ENCODE measurements at regions not wholly inside any gene's neighbourhood (a gene's known extent, or its start where the extent isn't known, plus 50 kb on each side); places are given as distances from the start of the nearest gene placed in this dataset.

- no peak for DNase-seq (ENCODE audit: low read depth)
These were observed 218.3 kb downstream of the TBXT start for GRCh38 chr6:165949324-165949723.

GRCh38 chr6:165944002-165944466 is 223.6 kb downstream of the TBXT start:
- DNase-seq (ENCODE audit: low read depth): no peak

DNA sequence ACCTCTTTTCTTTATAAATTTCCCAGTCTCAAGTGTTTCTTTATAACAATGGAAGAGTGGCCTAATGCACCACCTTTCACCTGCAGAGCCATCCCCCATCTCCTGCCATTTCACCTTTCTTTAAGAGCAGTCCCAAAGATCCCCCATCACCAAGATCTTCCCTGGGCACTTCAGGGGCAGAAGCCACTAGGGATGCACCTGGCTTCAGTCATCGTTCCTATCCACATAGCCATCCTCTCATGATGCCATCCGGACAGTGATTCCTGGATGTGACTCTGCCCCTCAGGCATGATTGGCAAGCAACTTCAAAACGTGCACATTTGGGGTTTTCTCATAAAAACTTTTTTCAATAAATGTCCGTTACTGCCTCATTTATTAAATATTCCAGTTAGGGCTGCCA is 225.9 kb downstream of the TBXT start:
- no peak for DNase-seq (ENCODE audit: low read depth)

DNA sequence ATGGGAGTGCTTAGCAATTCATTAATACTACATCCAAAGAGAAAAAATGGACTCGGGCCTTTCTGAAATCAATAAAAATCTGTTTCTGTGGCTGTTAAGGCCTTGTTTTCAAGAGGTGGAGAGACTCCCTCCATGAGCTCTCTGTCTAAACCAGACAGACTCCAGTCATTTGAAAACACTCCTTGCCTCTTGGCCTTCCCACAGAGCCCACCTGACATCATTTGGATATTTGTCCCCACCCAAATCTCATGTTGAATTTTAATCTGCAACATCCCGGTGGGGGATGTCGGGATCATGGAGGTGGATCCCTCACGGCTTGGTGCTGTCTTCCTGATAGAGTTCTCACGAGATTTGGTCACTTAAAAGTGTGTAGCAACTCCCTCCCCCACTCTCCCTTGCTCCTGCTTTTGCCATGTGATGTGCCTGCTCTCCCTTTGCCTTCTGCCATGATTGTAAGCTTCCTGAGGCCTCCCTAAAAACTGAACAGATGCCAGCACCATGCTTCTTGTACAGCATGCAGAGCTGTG is 226.3 kb downstream of the TBXT start:
- DNase-seq (ENCODE audit: low read depth): no peak

DNA sequence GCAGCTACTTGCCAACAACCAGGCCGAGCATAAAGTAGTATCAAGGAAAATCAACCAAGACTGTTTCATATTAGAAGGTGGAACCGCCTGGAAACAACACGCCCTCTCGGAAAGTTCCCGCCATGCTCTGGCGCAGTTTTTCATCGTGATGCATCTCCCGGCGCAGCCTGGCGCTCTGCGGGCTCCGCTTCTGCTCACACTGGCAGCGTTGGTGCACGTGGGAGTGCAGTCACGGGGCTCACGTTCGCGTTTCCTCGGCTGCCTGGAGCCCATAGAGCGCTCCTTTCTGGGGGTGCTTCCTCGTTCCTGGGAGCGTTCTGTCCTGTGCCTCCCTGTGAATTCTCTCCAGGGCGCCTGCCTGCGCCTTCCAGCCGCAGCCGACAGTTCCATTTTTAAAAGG is 227.3 kb downstream of the TBXT start:
- no peak for DNase-seq (ENCODE audit: low read depth)

DNA sequence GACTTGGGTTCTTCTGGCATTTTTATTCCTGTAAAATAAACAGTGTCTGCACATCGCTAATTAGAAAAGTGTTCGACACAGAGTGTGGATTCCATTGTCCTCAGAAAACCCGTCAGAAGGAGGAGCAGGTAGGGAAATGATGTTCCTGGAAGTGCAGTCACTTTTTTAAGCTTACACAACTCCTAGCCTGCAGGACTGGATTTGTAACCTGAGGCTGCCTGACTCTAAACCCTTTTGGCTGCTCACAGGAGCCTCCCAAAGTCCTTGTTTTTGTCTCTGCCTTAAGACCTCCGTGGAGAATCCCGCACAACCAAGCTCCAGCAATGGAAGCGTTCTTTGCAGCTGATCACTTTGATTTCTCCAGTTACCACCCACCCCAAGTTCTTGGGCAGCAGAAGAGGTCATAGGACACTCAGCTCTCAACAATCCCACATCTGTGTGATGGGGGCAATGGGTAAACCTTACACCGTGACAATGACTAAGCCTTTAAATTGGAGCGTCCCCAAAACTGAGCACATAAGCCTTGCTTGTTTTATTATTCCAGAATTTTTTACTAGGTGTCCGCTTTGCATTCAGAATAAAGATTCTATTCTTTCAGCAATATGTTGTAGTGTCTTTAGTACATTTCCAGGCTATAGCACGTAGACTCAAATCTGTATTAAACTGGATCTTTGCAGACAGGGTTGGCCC is 227.9 kb downstream of the TBXT start:
- DNase-seq (ENCODE audit: low read depth): no peak

DNA sequence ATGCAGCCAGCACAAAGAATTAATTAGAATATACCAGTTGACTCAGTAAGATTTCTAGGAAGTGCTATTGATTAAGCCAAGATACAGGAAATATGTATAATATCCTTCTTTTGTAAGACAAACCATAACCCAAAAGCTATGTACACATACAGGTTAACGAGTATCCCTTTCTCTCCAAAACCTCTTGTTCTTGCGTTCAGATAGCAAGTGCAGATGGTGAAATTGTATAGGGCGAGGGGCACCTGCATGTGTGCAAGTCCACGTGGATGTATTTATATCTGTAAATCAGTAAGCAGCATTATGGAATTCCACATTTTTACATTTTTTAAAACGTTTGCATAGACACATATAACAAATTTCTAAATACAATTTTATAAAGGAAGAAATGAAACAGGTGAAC is 228.6 kb downstream of the TBXT start:
- DNase-seq (ENCODE audit: low read depth): no peak

DNA sequence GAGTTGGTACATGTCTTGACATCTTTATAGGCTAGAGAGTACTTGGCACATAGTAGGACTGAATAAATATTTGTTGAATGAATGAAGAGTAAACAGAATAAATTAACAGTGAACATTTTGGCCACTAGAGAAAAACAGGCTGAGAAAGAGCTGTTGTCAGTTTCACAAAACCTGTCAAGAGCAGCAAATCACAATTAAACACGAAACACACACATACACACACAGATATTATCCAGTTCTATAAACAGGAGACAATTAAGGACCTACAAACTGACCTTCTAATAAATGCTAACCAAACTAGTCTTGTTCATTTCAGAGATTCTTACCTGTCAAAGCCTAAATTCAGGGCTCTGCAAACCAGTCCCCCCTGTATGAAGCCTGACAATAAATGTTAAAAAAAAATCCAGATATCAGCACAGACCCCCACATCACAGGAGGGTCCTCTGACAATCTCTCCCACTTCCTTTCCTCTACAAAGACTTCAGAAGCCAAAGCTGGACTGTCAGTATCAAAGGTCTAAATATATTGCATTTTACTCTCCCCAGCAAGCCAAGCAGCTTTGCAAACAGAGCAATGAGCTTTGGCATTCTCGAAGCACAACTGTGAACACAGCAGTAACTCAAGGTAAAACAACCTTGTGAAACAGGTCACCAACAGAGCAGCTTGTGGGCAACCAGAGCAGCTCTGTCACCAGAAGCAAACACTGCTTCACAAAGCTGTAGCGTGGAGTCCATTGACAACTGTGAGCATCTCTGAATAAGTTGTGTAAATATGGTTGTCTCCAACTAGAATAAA is 229.9 kb downstream of the TBXT start:
- no peak for DNase-seq (ENCODE audit: low read depth)

GRCh38 chr6:165936660-165937059 is 231.0 kb downstream of the TBXT start:
- no peak for DNase-seq (ENCODE audit: low read depth)

DNA sequence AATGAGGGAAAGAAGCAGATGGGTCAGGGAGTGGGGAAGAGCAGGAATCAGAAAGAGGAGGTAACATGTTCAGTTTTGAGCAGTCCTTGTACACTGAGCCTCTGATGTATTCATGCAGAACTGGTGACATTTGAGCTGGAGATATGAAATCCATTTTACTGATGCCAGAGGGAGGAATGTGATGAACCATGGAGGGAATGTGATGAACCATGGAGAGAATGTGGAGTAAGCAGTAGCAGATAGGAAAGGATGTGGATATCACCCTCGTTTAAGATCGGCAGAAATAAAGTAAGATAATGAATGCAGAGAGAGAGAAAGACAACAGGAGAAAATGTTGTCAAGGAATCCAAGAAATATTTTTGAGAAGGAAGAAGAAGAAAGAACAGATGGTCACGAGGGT is 231.6 kb downstream of the TBXT start:
- no peak for DNase-seq (ENCODE audit: low read depth)

DNA sequence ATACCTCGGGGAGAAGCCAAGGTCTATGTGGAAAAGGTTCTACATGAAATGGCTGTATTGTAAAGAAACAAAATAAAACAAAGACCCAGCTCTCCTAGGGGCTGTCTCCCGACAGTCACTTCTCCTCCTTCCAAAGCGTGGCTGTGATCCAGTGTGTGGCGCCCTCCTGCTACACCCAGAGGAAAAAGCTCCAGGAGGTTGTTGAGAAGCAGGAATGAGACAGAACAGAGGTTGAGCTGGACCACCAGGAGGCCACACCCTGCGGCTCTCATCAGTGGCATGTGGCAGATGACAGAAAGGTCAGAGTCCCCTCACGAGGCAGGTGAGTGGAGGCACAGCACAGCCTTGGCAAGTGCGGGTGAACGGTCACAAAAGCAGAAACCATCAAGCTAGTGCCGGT is 236.0 kb downstream of the TBXT start:
- no peak for DNase-seq (ENCODE audit: low read depth)

DNA sequence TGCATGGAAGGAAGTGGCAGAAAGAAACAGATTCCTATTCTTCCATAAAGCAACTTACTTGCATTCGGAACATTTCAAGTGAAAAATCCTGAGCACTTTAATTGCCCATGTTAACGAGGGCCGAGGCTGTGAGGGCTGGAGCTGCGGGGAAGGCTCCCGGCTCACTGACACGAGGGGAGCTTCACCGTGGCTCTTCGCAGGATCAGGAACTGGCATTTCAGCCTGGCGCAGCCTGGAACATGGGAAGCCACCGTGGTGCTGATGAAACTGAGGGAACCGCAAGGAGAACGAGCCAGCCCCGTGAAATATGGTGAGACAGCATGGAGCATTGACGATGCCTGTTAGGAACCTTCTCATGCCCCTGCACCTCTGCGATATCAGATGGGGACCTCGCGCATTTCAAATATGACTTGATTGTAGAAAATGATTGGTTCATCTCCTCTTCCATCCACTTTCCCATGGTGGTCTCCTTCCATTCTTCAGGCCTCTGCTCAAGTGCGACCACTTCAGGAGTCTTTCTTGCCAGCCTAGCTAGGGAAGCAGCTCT is 236.9 kb downstream of the TBXT start:
- no peak for DNase-seq (ENCODE audit: low read depth)

GRCh38 chr6:165929607-165930006 is 238.0 kb downstream of the TBXT start:
- no peak for DNase-seq (ENCODE audit: low read depth)

- no peak for DNase-seq (ENCODE audit: low read depth)
These were observed 241.3 kb downstream of the TBXT start for GRCh38 chr6:165926378-165926777.

DNA sequence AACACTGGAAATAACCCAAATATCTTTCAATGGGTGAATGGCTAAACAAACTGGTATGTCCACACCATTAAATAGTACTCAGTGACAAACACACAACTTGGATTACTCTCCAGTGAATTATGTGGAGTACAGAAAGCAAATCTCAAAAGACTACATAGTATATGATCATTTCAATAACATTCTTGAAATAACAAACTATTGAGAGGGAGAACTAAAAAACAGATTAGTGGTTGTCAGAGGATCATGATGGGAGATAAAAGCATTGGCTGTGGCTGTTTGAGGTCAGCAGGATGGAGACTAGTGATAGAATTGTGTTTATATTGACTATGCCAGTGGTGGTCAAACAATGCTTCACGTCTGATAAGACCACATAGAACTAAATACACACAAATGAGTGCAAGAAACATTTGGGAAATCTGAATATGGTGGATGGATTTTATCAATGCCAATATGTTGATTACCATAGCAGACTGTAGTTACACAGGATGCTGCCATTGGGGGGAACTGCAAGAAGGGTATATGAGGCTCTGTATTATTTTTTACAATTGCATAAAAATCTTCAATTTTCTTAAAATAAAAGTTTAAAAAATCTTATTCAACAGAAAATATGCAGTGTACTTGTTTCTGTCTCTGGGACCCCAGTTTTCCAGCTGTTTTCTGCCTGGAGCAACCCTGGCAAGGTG is 242.0 kb downstream of the TBXT start:
- no peak for DNase-seq (ENCODE audit: low read depth)

DNA sequence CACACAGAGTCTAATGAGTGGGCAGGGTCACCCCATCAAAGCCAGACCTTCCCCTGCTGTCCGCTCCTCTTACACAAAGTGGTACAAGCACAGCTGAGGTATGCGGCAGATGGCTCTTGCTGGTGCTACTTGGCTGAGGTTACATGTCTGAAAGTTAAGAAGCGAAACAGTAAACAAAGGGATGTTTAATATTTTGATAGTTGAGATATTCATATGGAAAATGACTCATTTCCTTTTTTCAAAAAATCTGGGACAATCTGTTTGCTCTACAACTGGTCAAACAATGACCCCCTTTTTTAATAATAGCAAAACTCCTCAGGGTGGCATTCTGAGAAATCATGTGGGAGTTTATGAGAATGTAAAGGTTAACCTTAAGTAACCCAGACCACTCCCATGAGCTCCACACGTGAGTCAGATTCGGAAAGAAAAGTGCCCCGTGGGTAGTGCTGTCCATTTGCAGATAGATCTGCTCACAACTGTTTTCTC is 245.3 kb downstream of the TBXT start:
- no peak for DNase-seq (ENCODE audit: low read depth)

GRCh38 chr6:165920896-165921671 is 246.6 kb downstream of the TBXT start:
- DNase-seq (ENCODE audit: low read depth): no peak

DNA sequence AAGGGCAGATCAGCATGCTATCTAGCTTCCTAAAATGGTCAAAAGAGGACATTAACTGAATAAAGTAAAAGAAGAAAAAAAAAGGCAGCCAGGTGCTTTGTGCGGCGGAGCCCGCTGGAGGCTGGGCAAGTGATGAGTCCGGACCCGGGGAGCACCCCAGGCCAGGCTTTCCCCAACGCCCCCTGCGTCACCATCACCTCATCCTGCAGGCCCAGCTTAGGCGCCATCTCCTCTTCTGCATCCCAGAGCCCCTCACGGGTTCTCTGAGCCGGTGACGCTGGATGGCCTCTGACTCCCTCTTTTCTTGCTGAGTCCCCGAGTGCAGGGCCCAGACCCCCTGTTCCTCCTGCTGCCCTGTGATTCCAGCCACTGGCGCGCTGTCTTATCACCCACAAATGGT is 250.1 kb downstream of the TBXT start:
- no peak for DNase-seq (ENCODE audit: low read depth)

DNA sequence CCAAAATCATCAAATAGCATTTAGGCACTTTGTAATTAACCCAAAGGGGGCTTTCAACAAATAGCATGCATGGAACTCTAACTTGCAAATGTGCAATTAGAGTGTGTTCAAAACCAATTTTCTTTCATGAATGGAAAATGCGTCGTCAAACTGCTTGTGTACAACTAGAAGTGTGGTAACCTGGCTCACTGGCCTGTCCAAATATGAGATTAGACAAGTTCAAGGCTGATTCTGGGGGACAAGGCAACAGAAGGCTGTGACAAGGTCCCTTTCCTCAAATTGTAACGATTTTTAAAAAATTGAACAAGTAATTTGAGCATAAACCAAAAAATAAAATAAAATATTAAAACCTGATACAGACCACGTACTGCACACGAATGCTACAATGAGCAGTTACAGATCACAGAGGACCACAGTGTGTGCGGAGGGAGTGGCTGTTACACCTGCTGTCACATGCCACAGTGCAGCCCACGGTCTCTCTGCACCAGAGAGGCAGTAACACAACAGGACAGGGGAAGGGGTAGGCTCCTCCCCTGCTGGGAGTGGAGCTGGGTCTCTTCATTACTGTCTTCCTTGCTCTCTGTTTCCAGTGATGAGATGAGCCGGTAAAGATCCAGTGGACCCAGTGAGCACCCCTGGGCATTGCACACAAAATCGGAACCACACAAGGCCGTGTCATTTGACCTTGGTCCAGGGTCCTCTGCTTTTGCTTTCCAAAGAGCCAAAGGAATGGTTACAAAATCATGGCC is 252.2 kb upstream of the PDE10A start:
- DNase-seq (ENCODE audit: low read depth): no peak

GRCh38 chr6:165913676-165914570 is 250.9 kb upstream of the PDE10A start:
- DNase-seq (ENCODE audit: low read depth): no peak
